COR-L47 (cell line): ENCODE measurements at regions not wholly inside any gene's neighbourhood (a gene's known extent, or its start where the extent isn't known, plus 50 kb on each side); places are given as distances from the start of the nearest gene placed in this dataset.

Experiments
- DNase-seq: peaks from one replicate; lab custom pipeline; 2025; lab: John Stamatoyannopoulos, UW

GRCh38 chr15:94607176-94607654 is 375.9 kb downstream of the MCTP2 start:
- no peak for DNase-seq

GRCh38 chr15:94610069-94610468 is 378.7 kb downstream of the MCTP2 start:
- no peak for DNase-seq

- DNase-seq, result no peak
These were observed 379.1 kb downstream of the MCTP2 start for GRCh38 chr15:94610485-94610884.

- DNase-seq, result no peak
These were observed 380.3 kb downstream of the MCTP2 start for GRCh38 chr15:94611656-94612055.

- no peak for DNase-seq
These were observed 384.3 kb downstream of the MCTP2 start for GRCh38 chr15:94615688-94616087.

GRCh38 chr15:94620632-94621031 is 389.3 kb downstream of the MCTP2 start:
- no peak for DNase-seq

GRCh38 chr15:94621736-94622135 is 390.4 kb downstream of the MCTP2 start:
- DNase-seq, result no peak

GRCh38 chr15:94626949-94627348 is 395.6 kb downstream of the MCTP2 start:
- no peak for DNase-seq

- DNase-seq, result no peak
These were observed 400.2 kb downstream of the MCTP2 start for GRCh38 chr15:94631608-94632007.

GRCh38 chr15:94638183-94638582 is 406.8 kb downstream of the MCTP2 start:
- no peak for DNase-seq

GRCh38 chr15:94639701-94640100 is 408.3 kb downstream of the MCTP2 start:
- no peak for DNase-seq

- DNase-seq, result no peak
These were observed 413.1 kb downstream of the MCTP2 start for GRCh38 chr15:94644433-94644832.

- DNase-seq, result no peak
These were observed 421.7 kb downstream of the MCTP2 start for GRCh38 chr15:94653071-94653470.

- DNase-seq, result no peak
These were observed 424.0 kb downstream of the MCTP2 start for GRCh38 chr15:94655249-94655880.

- DNase-seq, result no peak
These were observed 434.5 kb downstream of the MCTP2 start for GRCh38 chr15:94665676-94666441.

- DNase-seq, result no peak
These were observed 435.2 kb downstream of the MCTP2 start for GRCh38 chr15:94666553-94666952.

- no peak for DNase-seq
These were observed 435.7 kb downstream of the MCTP2 start for GRCh38 chr15:94667109-94667508.

- peak; percentile 27 for DNase-seq
These were observed 439.2 kb downstream of the MCTP2 start for GRCh38 chr15:94670438-94671034.

GRCh38 chr15:94671858-94672532 is 440.6 kb downstream of the MCTP2 start:
- peak; percentile 32 for DNase-seq

GRCh38 chr15:94673801-94674200 is 442.4 kb downstream of the MCTP2 start:
- DNase-seq, result no peak

GRCh38 chr15:94674296-94674695 is 442.9 kb downstream of the MCTP2 start:
- no peak for DNase-seq

- peak; percentile 93 for DNase-seq
These were observed 445.9 kb downstream of the MCTP2 start for GRCh38 chr15:94677202-94677790.
